ENCODE measurements at regions not wholly inside any gene's neighbourhood (a gene's known extent, or its start where the extent isn't known, plus 50 kb on each side); places are given as distances from the start of the nearest gene placed in this dataset.

- no peak overlapping the region for H3K4me3 ChIP-seq
- no peaks in the 10 kb centered on the region for H3K9me3 ChIP-seq (ENCODE audit: low read depth)
- DNase-seq (ENCODE audit: low read depth in 1 of 2, low spot score in 1 of 2), result no peak
- H3K27ac ChIP-seq, result no peak overlapping the region
- H3K4me1 ChIP-seq (ENCODE audit: low read depth), result no peaks in the 10 kb centered on the region
- no peaks in the 10 kb centered on the region for H3K36me3 ChIP-seq
- TF ChIP-seq CTCF (IDR thresholded peaks at IDR 0.05; ENCODE audit: low read depth, low read length), result no peak
- no peaks in the 10 kb centered on the region for H3K27me3 ChIP-seq
Measured at GRCh38 chr9:79011461-79011860, 560.3 kb upstream of the TLE4 start.

- no peak overlapping the region for H3K27ac ChIP-seq
- peak in 1 of 2 donors; percentile 22 for DNase-seq (ENCODE audit: low read depth in 1 of 2, low spot score in 1 of 2)
- no peaks in the 10 kb centered on the region for H3K4me1 ChIP-seq (ENCODE audit: low read depth)
Measured at GRCh38 chr9:79012561-79012960, 559.2 kb upstream of the TLE4 start.

GRCh38 chr9:79013715-79014610 lies 557.8 kb upstream of the TLE4 start:
- no peak for TF ChIP-seq CTCF (IDR thresholded peaks at IDR 0.05; ENCODE audit: low read depth, low read length)
- H3K27me3 ChIP-seq, result no peaks in the 10 kb centered on the region
- no peak overlapping the region for H3K4me3 ChIP-seq
- no peak overlapping the region for H3K27ac ChIP-seq
- H3K36me3 ChIP-seq, result no peaks in the 10 kb centered on the region
- DNase-seq (ENCODE audit: low read depth in 1 of 2, low spot score in 1 of 2), result peak in 1 of 2 donors; percentile 9
- no peaks in the 10 kb centered on the region for H3K9me3 ChIP-seq (ENCODE audit: low read depth)
- H3K4me1 ChIP-seq (ENCODE audit: low read depth), result no peaks in the 10 kb centered on the region

More at GRCh38 chr9:79012561-79012960, 559.2 kb upstream of the TLE4 start:
- no peak for TF ChIP-seq CTCF (IDR thresholded peaks at IDR 0.05; ENCODE audit: low read depth, low read length)
- Histone ChIP-seq H3K4me3 (no peak overlapping the region), H3K36me3 (no peaks in the 10 kb centered on the region), H3K9me3 (ENCODE audit: low read depth) (no peaks in the 10 kb centered on the region), H3K27me3 (no peaks in the 10 kb centered on the region)

- no peaks in the 10 kb centered on the region for H3K36me3 ChIP-seq
- H3K27me3 ChIP-seq, result no peaks in the 10 kb centered on the region
- no peak overlapping the region for H3K27ac ChIP-seq
- TF ChIP-seq CTCF (IDR thresholded peaks at IDR 0.05; ENCODE audit: low read depth, low read length), result no peak
- no peaks in the 10 kb centered on the region for H3K4me1 ChIP-seq (ENCODE audit: low read depth)
- DNase-seq (ENCODE audit: low read depth in 1 of 2, low spot score in 1 of 2), result no peak
- H3K4me3 ChIP-seq, result no peak overlapping the region
- no peaks in the 10 kb centered on the region for H3K9me3 ChIP-seq (ENCODE audit: low read depth)
Measured at GRCh38 chr9:79014929-79015699, 556.7 kb upstream of the TLE4 start.

- TF ChIP-seq CTCF (IDR thresholded peaks at IDR 0.05; ENCODE audit: low read depth, low read length), result no peak
- no peak overlapping the region for H3K27ac ChIP-seq
Measured at GRCh38 chr9:79015951-79016350, 555.8 kb upstream of the TLE4 start.

More at GRCh38 chr9:79015951-79016350, 555.8 kb upstream of the TLE4 start:
- no peaks in the 10 kb centered on the region for H3K9me3 ChIP-seq (ENCODE audit: low read depth)
- H3K36me3 ChIP-seq, result no peaks in the 10 kb centered on the region
- no peak for DNase-seq (ENCODE audit: low read depth in 1 of 2, low spot score in 1 of 2)
- H3K27me3 ChIP-seq, result no peaks in the 10 kb centered on the region
- no peak overlapping the region for H3K4me3 ChIP-seq
- no peaks in the 10 kb centered on the region for H3K4me1 ChIP-seq (ENCODE audit: low read depth)
